ENCODE measurements at regions not wholly inside any gene's neighbourhood (a gene's known extent, or its start where the extent isn't known, plus 50 kb on each side); places are given as distances from the start of the nearest gene placed in this dataset.
"Not testable (repeated sequence)": the region's sequence is repeated elsewhere in the genome, so short reads cannot be mapped to it uniquely, and the experiment has no call there.

DNA sequence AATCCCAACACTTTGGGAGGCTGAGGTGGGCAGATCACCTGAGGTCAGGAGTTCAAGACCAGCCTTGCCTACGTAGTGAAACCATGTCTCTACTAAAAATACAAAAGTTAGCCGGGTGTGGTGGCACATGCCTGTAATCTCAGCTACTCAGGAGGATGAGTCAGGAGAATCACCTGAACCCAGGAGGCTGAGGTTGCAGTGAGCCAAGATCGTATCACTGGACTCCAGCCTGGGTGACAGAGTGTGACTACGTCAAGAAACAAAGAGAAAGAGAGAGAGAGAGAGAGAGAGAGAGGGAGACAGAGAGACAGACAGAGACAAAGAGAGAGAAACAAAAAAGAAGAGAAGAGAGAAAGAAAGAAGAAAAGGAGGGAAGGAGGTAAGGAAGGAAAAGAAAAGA is 454.0 kb upstream of the CHAC2 start:
- TF ChIP-seq, protein P1, sequence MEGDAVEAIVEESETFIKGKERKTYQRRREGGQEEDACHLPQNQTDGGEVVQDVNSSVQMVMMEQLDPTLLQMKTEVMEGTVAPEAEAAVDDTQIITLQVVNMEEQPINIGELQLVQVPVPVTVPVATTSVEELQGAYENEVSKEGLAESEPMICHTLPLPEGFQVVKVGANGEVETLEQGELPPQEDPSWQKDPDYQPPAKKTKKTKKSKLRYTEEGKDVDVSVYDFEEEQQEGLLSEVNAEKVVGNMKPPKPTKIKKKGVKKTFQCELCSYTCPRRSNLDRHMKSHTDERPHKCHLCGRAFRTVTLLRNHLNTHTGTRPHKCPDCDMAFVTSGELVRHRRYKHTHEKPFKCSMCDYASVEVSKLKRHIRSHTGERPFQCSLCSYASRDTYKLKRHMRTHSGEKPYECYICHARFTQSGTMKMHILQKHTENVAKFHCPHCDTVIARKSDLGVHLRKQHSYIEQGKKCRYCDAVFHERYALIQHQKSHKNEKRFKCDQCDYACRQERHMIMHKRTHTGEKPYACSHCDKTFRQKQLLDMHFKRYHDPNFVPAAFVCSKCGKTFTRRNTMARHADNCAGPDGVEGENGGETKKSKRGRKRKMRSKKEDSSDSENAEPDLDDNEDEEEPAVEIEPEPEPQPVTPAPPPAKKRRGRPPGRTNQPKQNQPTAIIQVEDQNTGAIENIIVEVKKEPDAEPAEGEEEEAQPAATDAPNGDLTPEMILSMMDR (IDR thresholded peaks at IDR 0.05 in 4 of 5, conservative IDR thresholded peaks at IDR 0.05 in 1 of 5) = not testable (repeated sequence)
- TF ChIP-seq POLR2A (IDR thresholded peaks at IDR 0.05) = not testable (repeated sequence)

Measured in gastrocnemius medialis (tissue), 4 donors.